ENCODE measurements at regions not wholly inside any gene's neighbourhood (a gene's known extent, or its start where the extent isn't known, plus 50 kb on each side); places are given as distances from the start of the nearest gene placed in this dataset.

DNA sequence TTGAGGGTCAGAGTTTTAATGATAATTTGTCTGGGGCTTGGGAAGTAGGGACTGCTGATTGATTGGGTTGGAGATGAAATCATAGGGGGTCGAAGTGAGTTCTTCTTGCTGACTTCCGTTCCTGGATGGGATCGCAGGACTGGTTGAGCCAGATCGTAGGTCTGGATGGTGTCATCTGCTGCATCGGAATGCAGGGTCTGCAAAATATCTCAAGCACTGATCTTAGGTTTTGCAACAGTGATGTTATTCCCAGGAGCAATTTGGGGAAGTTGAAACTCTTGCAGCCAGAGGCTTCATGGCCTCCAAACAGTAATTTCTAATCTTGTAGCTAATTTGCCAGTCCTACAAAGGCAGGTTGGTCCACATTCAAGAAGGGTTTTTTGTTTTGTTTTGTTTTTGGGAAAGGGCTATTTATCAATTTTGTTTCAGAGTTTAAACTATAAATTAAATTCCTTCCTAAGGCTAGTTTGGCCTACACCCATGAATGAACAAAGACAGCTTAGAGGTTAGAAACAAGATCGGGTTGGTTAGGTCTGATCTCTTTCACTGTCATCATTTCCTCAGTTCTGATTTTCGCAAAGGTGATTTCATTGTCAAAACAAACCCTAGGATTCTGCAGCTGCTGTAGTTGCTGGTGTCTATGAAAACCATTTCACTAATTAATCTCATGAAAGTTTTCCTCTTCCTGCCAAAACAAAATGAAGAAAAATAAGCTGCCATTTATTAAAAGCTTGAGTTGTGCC lies 388.0 kb downstream of the TMEM232 start:
- no peak overlapping the region for H3K27ac Mint-ChIP-seq
- no peaks in the 10 kb centered on the region; the same call in none of the 2 replicates for H3K27me3 Mint-ChIP-seq (ENCODE audit: insufficient read depth)
- DNase-seq = no peak
- no peaks in the 10 kb centered on the region for H3K36me3 Mint-ChIP-seq (ENCODE audit: low read depth)
- H3K4me1 Mint-ChIP-seq (ENCODE audit: low read depth) = no peaks in the 10 kb centered on the region
- peaks cover 48% of the 10 kb centered on the region for H3K9me3 Mint-ChIP-seq
- H3K4me3 Mint-ChIP-seq = no peak overlapping the region
- no peak for TF ChIP-seq CTCF (IDR thresholded peaks at IDR 0.05)

DNA sequence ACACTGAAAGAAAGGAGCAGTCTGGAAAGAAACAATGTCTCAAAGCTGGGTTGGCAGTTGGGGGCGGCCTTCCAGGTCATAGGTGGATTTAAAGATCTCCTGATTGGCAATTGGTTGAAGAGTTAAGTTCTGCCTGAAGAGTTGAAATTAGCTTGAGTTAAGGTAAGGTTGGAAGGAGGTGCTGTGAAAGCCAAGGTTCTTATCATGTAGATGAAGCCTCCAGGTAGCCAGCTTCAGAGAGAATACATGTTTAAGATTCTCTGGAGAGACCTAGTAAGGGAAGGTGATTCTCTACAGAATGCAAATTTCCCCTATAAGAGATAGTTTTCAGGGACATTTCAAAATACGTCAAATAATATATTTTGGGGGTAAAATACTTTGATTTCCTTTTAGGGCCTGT lies 387.1 kb downstream of the TMEM232 start:
- Mint-ChIP-seq H3K27me3 (ENCODE audit: insufficient read depth) (no peaks in the 10 kb centered on the region; the same call in none of the 2 replicates), H3K4me3 (no peak overlapping the region), H3K27ac (no peak overlapping the region), H3K4me1 (ENCODE audit: low read depth) (no peaks in the 10 kb centered on the region), H3K36me3 (ENCODE audit: low read depth) (no peaks in the 10 kb centered on the region), H3K9me3 (peaks cover 51% of the 10 kb centered on the region)
- TF ChIP-seq CTCF (IDR thresholded peaks at IDR 0.05) = no peak
- DNase-seq = no peak

- H3K27ac Mint-ChIP-seq = no peak overlapping the region
- no peaks in the 10 kb centered on the region for H3K36me3 Mint-ChIP-seq (ENCODE audit: low read depth)
- no peak for DNase-seq
- no peaks in the 10 kb centered on the region for H3K4me1 Mint-ChIP-seq (ENCODE audit: low read depth)
- peaks cover 39% of the 10 kb centered on the region for H3K9me3 Mint-ChIP-seq
- TF ChIP-seq CTCF (IDR thresholded peaks at IDR 0.05) = no peak
- H3K27me3 Mint-ChIP-seq (ENCODE audit: insufficient read depth) = no peaks in the 10 kb centered on the region; the same call in 1 of the 2 replicates
- no peak overlapping the region for H3K4me3 Mint-ChIP-seq
Measured at GRCh38 chr5:110341836-110342235, 384.6 kb downstream of the TMEM232 start.

DNA sequence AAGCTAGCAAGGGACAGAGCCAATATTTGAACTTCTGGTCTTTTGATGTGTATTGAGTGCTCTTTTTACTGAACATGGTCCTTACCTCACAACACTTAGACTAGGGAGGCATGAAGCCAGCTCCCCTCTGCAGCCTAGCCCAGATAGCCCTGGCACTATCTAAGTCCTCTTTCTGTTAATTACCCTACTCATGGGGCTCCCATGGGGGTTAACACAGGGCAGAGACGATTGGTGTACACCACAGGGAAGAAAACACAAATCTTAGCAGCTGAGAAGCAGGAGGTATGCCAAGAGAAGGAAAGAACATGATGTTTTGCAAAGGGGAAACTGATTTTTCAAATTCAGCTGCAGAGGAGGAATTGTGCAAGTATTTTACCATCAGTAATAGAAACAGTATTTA lies 383.8 kb downstream of the TMEM232 start:
- TF ChIP-seq CTCF (IDR thresholded peaks at IDR 0.05) = no peak
- H3K4me3 Mint-ChIP-seq = no peak overlapping the region
- peaks cover 34% of the 10 kb centered on the region for H3K9me3 Mint-ChIP-seq
- DNase-seq = no peak
- no peaks in the 10 kb centered on the region for H3K4me1 Mint-ChIP-seq (ENCODE audit: low read depth)
- H3K27ac Mint-ChIP-seq = no peak overlapping the region
- no peaks in the 10 kb centered on the region for H3K36me3 Mint-ChIP-seq (ENCODE audit: low read depth)
- no peaks in the 10 kb centered on the region; the same call in 1 of the 2 replicates for H3K27me3 Mint-ChIP-seq (ENCODE audit: insufficient read depth)

GRCh38 chr5:110343616-110344015 lies 382.9 kb downstream of the TMEM232 start:
- TF ChIP-seq CTCF (IDR thresholded peaks at IDR 0.05) = no peak
- DNase-seq = no peak

More at GRCh38 chr5:110343616-110344015, 382.9 kb downstream of the TMEM232 start:
- Mint-ChIP-seq H3K27me3 (ENCODE audit: insufficient read depth) (no peaks in the 10 kb centered on the region; the same call in 1 of the 2 replicates), H3K9me3 (peaks cover 26% of the 10 kb centered on the region), H3K36me3 (ENCODE audit: low read depth) (no peaks in the 10 kb centered on the region), H3K4me1 (ENCODE audit: low read depth) (no peaks in the 10 kb centered on the region), H3K27ac (no peak overlapping the region), H3K4me3 (no peak overlapping the region)

Data from HFFc6 (cell line).